ENCODE measurements at regions not wholly inside any gene's neighbourhood (a gene's known extent, or its start where the extent isn't known, plus 50 kb on each side); places are given as distances from the start of the nearest gene placed in this dataset.

DNA sequence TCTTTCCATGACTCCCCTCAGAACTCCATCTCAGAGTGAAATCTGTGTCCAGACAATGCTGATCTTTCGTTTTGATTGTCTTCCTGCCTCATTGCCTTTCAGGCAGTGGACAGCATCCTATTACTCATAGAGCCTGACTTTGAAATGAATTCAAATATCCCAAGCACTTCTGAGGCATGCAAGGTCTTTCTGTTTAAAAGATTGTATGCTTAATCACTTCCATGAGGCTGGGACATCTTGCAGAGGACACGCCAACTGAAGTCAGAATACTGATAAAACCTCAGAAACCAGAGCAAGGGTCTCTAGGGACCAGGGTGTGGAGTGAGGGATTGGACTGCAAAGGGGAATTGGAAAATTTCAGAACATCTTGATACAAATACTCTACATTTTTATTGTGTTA, 836.5 kb upstream of the ID2 start (continued):
- TF ChIP-seq JUND (IDR thresholded peaks at IDR 0.05) (no peak), EZH2phosphoT487 (IDR thresholded peaks at IDR 0.05; ENCODE audit: borderline replicate concordance) (no peak), EZH2 (IDR thresholded peaks at IDR 0.05) (no peak), POLR2AphosphoS5 (IDR thresholded peaks at IDR 0.05; ENCODE audit: low read depth, low read length) (no peak), TCF7L2 (IDR thresholded peaks at IDR 0.05; ENCODE audit: borderline replicate concordance, extremely low read depth, insufficient read depth, insufficient read length) (no peak), ELF1 (IDR thresholded peaks at IDR 0.05; ENCODE audit: borderline replicate concordance, low read depth) (no peak)

DNA sequence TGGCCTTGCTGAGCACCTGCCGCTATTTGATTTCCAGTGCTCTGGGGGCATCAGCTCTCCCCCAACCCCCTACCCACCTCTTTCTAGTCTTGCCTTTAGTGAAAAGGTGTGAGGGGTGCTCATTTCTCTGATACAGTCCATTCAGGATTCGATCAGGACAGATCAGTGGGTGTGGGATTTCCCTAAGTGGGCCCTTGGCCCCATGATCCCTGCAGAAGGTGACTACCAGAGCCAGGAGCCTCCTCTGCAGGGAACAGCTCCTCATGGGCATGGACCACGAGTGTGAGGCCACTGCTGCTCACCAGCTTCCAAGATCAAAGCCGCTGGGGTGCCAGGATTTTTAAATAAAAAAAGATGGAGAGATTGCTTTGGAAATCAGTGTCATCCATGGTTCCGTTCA, 835.2 kb upstream of the ID2 start:
- no peak for TF ChIP-seq CEBPB (IDR thresholded peaks at IDR 0.05; ENCODE audit: low read depth)
- no peak for TF ChIP-seq TCF7L2 (IDR thresholded peaks at IDR 0.05; ENCODE audit: borderline replicate concordance, extremely low read depth, insufficient read depth, insufficient read length)
- no peak for TF ChIP-seq YY1 (IDR thresholded peaks at IDR 0.05; ENCODE audit: extremely low read depth, insufficient replicate concordance, low read depth, low read length)
- no peak for TF ChIP-seq CBX3 (IDR thresholded peaks at IDR 0.05; ENCODE audit: low read depth)
- H3K9me2 ChIP-seq (ENCODE audit: insufficient read depth) = no peaks in the 10 kb centered on the region
- no peak overlapping the region for H2AFZ ChIP-seq (ENCODE audit: low read depth, low read length, poor library complexity, severe bottlenecking)
- RAD21 ChIA-PET (ENCODE audit: low non-redundant PET in 1 of 2, low total read pairs in 2 of 2, uncharacterized antibody in 2 of 2, unreplicated experiment in 2 of 2) = no interaction called here
- intact Hi-C loops (cut with micrococcal nuclease) = no loop called here
- no peak for ATAC-seq
- no peaks in the 10 kb centered on the region for H3K79me2 ChIP-seq (ENCODE audit: insufficient read depth, low read length)
- H3K27ac ChIP-seq (ENCODE audit: low read depth, low read length) = no peak overlapping the region
- no peaks in the 10 kb centered on the region for H3K9me3 ChIP-seq (ENCODE audit: control insufficient read depth in 1 of 2, insufficient read depth in 1 of 2, low read depth in 1 of 2, low read length in 2 of 2)
- no peak overlapping the region for H3K9ac ChIP-seq (ENCODE audit: low read length)
- H4K20me1 ChIP-seq (ENCODE audit: insufficient read depth) = no peaks in the 10 kb centered on the region
- H3K4me3 ChIP-seq (replicated peaks in 1 of 2; ENCODE audit: low read depth in 1 of 2, low read length in 2 of 2) = no peak overlapping the region
- CTCF ChIA-PET = no interaction called here
- H3K36me3 ChIP-seq (ENCODE audit: control insufficient read depth in 1 of 2, insufficient read depth in 2 of 2, low read length in 2 of 2) = no peaks in the 10 kb centered on the region
- no peak for DNase-seq (ENCODE audit: low read depth, low spot score)
- H3K4me2 ChIP-seq (ENCODE audit: low read length) = no peak overlapping the region
- no TSS peak for BruUV-seq (replicated peaks)
- peaks cover 26% of the 10 kb centered on the region for H3K27me3 ChIP-seq (ENCODE audit: insufficient read depth, low read length)
- POLR2A ChIA-PET = no interaction called here
- no peaks in the 10 kb centered on the region; a peak in 2 of 4 replicates for H3K4me1 ChIP-seq (ENCODE audit: control insufficient read depth in 1 of 2, insufficient read depth in 2 of 2, low read length in 2 of 2)

DNA sequence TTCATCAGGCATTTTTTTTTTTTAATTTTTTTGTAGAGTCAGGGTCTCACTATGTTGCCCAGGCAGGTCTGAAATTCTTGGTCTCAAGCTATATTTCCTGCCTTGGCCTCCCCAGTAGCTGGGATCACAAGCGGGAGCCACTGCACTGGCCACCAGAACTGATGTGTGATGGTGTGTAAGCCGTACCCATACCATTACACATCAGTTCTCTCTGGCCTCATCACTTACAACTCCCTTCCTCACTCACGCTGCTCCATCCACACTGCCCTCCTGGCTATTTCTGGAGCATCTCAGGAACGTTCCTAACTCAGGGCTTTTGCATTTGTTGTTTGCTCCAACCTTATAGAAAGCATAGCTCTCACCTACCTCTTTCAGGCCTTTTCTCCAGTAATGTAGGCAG, 834.5 kb upstream of the ID2 start:
- Histone ChIP-seq H3K9me3 (ENCODE audit: control insufficient read depth in 1 of 2, insufficient read depth in 1 of 2, low read depth in 1 of 2, low read length in 2 of 2) (no peaks in the 10 kb centered on the region), H3K27me3 (ENCODE audit: insufficient read depth, low read length) (peaks cover 26% of the 10 kb centered on the region), H3K4me1 (ENCODE audit: control insufficient read depth in 1 of 2, insufficient read depth in 2 of 2, low read length in 2 of 2) (no peaks in the 10 kb centered on the region; a peak in 2 of 4 replicates), H3K79me2 (ENCODE audit: insufficient read depth, low read length) (no peaks in the 10 kb centered on the region), H3K9me2 (ENCODE audit: insufficient read depth) (no peaks in the 10 kb centered on the region), H3K36me3 (ENCODE audit: control insufficient read depth in 1 of 2, insufficient read depth in 2 of 2, low read length in 2 of 2) (no peaks in the 10 kb centered on the region), H4K20me1 (ENCODE audit: insufficient read depth) (no peaks in the 10 kb centered on the region), H3K4me2 (ENCODE audit: low read length) (no peak overlapping the region), H2AFZ (ENCODE audit: low read depth, low read length, poor library complexity, severe bottlenecking) (no peak overlapping the region), H3K4me3 (replicated peaks in 1 of 2; ENCODE audit: low read depth in 1 of 2, low read length in 2 of 2) (no peak overlapping the region), H3K9ac (ENCODE audit: low read length) (no peak overlapping the region), H3K27ac (ENCODE audit: low read depth, low read length) (no peak overlapping the region)
- RAD21 ChIA-PET (ENCODE audit: low non-redundant PET in 1 of 2, low total read pairs in 2 of 2, uncharacterized antibody in 2 of 2, unreplicated experiment in 2 of 2) = no interaction called here
- DNase-seq (ENCODE audit: low read depth, low spot score) (no peak), ATAC-seq (no peak)
- TF ChIP-seq SIN3A (IDR thresholded peaks at IDR 0.05; ENCODE audit: low read depth) (no peak), FOSL1 (IDR thresholded peaks at IDR 0.05; ENCODE audit: low read depth) (no peak), EGR1 (IDR thresholded peaks at IDR 0.05; ENCODE audit: low read depth) (no peak)
- TF ChIP-seq, protein P1, sequence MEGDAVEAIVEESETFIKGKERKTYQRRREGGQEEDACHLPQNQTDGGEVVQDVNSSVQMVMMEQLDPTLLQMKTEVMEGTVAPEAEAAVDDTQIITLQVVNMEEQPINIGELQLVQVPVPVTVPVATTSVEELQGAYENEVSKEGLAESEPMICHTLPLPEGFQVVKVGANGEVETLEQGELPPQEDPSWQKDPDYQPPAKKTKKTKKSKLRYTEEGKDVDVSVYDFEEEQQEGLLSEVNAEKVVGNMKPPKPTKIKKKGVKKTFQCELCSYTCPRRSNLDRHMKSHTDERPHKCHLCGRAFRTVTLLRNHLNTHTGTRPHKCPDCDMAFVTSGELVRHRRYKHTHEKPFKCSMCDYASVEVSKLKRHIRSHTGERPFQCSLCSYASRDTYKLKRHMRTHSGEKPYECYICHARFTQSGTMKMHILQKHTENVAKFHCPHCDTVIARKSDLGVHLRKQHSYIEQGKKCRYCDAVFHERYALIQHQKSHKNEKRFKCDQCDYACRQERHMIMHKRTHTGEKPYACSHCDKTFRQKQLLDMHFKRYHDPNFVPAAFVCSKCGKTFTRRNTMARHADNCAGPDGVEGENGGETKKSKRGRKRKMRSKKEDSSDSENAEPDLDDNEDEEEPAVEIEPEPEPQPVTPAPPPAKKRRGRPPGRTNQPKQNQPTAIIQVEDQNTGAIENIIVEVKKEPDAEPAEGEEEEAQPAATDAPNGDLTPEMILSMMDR (IDR thresholded peaks at IDR 0.05 in 2 of 3, conservative IDR thresholded peaks at IDR 0.05 in 1 of 3; ENCODE audit: borderline replicate concordance in 1 of 3, insufficient read depth in 1 of 3, low read depth in 2 of 3, low read length in 2 of 3) = no peak
- CTCF ChIA-PET = no interaction called here
- BruUV-seq (replicated peaks) = no TSS peak
- POLR2A ChIA-PET = no interaction called here
- intact Hi-C loops (cut with micrococcal nuclease) = no loop called here
